ENCODE measurements at regions not wholly inside any gene's neighbourhood (a gene's known extent, or its start where the extent isn't known, plus 50 kb on each side); places are given as distances from the start of the nearest gene placed in this dataset.

GRCh38 chr5:18334949-18335348 is 700.7 kb downstream of the TAF11L14 start:
- DNase-seq (no peak), ATAC-seq (ENCODE audit: low FRiP score in 2 of 2) (no peak)
- Histone ChIP-seq H3K4me3 (no peak overlapping the region), H3K36me3 (no peaks in the 10 kb centered on the region), H3K9me3 (no peaks in the 10 kb centered on the region), H3K27ac (no peak overlapping the region), H3K4me1 (no peaks in the 10 kb centered on the region), H3K27me3 (no peaks in the 10 kb centered on the region)
- TF ChIP-seq POLR2A (IDR thresholded peaks at IDR 0.05) (no peak), POLR2AphosphoS5 (IDR thresholded peaks at IDR 0.05) (no peak), EP300 (IDR thresholded peaks at IDR 0.05) (no peak), CTCF (IDR thresholded peaks at IDR 0.05) (no peak)
- WGBS, 2 donors = 64% methylated on average over 5 of the region's 5 CpGs

DNA sequence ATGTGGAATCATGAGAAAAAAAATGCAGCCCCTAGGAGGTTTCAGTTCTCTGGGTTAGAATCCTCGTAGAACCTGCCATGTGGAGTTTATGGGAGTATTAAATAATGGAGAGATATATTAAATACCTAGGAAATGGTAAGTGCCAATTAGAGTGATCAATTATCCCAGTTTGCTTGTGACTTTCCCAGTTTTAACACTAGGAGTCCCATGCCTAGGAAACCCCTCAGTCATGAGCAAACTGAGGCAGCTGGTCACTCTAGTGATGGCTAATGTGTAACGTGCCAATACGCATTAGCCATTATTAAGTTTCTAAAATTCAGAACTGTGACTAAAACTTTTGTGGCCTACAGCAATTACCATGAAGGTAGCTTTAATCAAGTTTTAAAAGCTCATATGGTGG is 720.6 kb downstream of the TAF11L14 start:
- Histone ChIP-seq H3K27me3 (no peaks in the 10 kb centered on the region), H3K36me3 (no peaks in the 10 kb centered on the region), H3K9me3 (no peaks in the 10 kb centered on the region), H3K4me3 (no peak overlapping the region), H3K27ac (no peak overlapping the region), H3K4me1 (no peaks in the 10 kb centered on the region)
- no peak for TF ChIP-seq EP300 (IDR thresholded peaks at IDR 0.05)
- TF ChIP-seq CTCF (IDR thresholded peaks at IDR 0.05) = no peak
- no peak for TF ChIP-seq POLR2A (IDR thresholded peaks at IDR 0.05)
- TF ChIP-seq POLR2AphosphoS5 (IDR thresholded peaks at IDR 0.05) = no peak
- DNase-seq (no peak), ATAC-seq (ENCODE audit: low FRiP score in 2 of 2) (no peak)
- WGBS, 2 donors = 88 to 91% methylated on average over 3 of the region's 3 CpGs

DNA sequence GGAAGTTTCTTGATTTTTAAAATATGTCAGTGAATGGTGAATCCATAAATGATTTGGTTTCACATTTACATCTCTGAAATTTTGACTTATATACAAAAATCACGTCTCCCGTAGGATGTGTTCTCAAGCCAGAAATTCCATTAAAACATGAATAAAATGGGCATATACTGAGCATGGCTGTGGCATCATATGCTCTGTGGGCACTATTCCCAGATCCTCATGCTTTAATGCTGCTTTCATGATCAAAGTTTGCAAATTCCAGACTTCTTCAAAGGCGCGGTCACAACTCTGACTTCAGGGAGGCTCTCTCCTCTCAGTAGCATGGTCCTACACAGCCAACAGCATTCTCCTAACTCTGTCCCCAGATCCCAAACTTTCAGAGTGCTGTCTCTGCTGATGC is 723.2 kb downstream of the TAF11L14 start:
- no peaks in the 10 kb centered on the region for H3K4me1 ChIP-seq
- no peak overlapping the region for H3K4me3 ChIP-seq
- TF ChIP-seq CTCF (IDR thresholded peaks at IDR 0.05) (no peak), POLR2A (IDR thresholded peaks at IDR 0.05) (no peak), POLR2AphosphoS5 (IDR thresholded peaks at IDR 0.05) (no peak), EP300 (IDR thresholded peaks at IDR 0.05) (no peak)
- ATAC-seq (ENCODE audit: low FRiP score in 2 of 2) (no peak), DNase-seq (no peak)
- H3K27ac ChIP-seq = no peak overlapping the region
- WGBS, 2 donors = 90 to 96% methylated on average over 4 of the region's 4 CpGs
- no peaks in the 10 kb centered on the region for H3K27me3 ChIP-seq
- no peaks in the 10 kb centered on the region for H3K36me3 ChIP-seq
- no peaks in the 10 kb centered on the region for H3K9me3 ChIP-seq

DNA sequence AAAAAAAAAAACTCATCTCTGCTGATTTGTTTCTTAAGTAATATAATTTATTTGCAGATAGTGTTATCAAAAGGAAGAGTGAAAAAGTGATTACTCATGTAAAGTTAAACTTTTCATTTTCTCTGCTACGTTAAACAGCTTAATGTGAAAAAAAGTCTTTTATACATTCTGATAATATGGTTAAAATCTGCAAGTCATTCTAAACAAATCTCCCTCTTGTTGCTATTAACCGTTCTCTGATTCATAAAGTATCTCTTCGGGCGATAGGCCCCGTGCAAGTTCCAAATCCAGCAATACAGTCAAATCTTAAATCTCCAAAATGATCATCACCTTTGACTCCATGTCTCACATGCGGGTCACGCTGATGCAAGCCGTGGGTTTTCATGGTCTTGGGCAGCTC is 732.0 kb downstream of the TAF11L14 start:
- WGBS, 2 donors = 81 to 83% methylated on average over 8 of the region's 8 CpGs
- H3K27ac ChIP-seq = no peak overlapping the region
- no peak overlapping the region for H3K4me3 ChIP-seq
- TF ChIP-seq EP300 (IDR thresholded peaks at IDR 0.05) (no peak), POLR2A (IDR thresholded peaks at IDR 0.05) (no peak), POLR2AphosphoS5 (IDR thresholded peaks at IDR 0.05) (no peak), CTCF (IDR thresholded peaks at IDR 0.05) (no peak)
- no peak for DNase-seq
- no peaks in the 10 kb centered on the region for H3K36me3 ChIP-seq
- H3K9me3 ChIP-seq = no peaks in the 10 kb centered on the region
- no peaks in the 10 kb centered on the region for H3K27me3 ChIP-seq
- no peaks in the 10 kb centered on the region for H3K4me1 ChIP-seq
- ATAC-seq (ENCODE audit: low FRiP score in 2 of 2) = no peak

- ATAC-seq (ENCODE audit: low FRiP score in 2 of 2) (no peak), DNase-seq (no peak)
- H3K27ac ChIP-seq = no peak overlapping the region
- 47 to 50% methylated on average over 3 of the region's 3 CpGs for WGBS, 2 donors
- H3K4me1 ChIP-seq = no peaks in the 10 kb centered on the region
- no peaks in the 10 kb centered on the region for H3K9me3 ChIP-seq
- no peaks in the 10 kb centered on the region for H3K27me3 ChIP-seq
- no peak for TF ChIP-seq POLR2A (IDR thresholded peaks at IDR 0.05)
- TF ChIP-seq EP300 (IDR thresholded peaks at IDR 0.05) = no peak
- no peak for TF ChIP-seq POLR2AphosphoS5 (IDR thresholded peaks at IDR 0.05)
- TF ChIP-seq CTCF (IDR thresholded peaks at IDR 0.05) = no peak
- H3K4me3 ChIP-seq = no peak overlapping the region
- no peaks in the 10 kb centered on the region for H3K36me3 ChIP-seq
Measured at GRCh38 chr5:18370531-18370930, 736.3 kb downstream of the TAF11L14 start.
